ENCODE measurements at regions not wholly inside any gene's neighbourhood (a gene's known extent, or its start where the extent isn't known, plus 50 kb on each side); places are given as distances from the start of the nearest gene placed in this dataset.
"Not testable (repeated sequence)": the region's sequence is repeated elsewhere in the genome, so short reads cannot be mapped to it uniquely, and the experiment has no call there.

DNA sequence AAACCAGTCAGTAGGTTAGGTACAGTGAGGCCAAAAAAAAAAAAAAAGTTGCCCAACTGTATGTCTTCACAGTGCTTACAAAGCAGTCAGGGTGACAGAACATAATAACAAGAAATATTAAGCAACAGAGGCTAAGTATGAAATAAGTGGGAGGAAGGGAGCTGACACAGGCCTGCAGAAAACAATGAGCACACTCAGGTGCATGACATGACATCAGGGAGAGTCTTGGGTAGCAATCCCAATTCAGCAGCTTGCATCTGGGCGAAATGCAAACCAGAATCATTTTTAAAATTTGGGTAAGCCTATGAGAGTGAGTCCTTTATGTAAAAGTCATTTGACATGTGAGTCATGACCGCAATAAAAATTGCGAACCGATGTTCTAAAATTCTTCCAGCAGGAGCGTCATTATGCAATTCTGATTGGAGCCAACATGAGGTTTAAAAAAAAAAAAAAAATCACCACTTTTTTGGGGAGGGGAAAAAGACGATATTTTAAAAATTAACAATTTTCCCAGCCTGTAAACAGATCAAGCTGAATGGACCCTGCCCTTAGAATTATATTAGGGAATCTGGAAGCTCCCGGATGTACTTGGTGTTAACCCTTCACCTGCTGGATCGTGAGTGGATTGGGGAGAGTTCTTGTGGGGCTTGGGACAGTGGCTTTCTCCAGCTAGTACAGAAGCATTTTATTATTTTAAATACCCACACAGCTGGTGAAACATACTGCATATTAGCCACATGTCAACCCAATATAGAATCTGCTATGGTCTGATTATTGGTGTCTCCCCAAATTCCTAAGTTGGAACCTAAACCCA is 127.9 kb downstream of the NPIPB5 start:
- peaks cover 8% of the 10 kb centered on the region for H3K27me3 ChIP-seq (ENCODE audit: control insufficient read depth, insufficient read depth, low read length)
- no peak overlapping the region for H3K4me2 ChIP-seq (ENCODE audit: extremely low read depth, insufficient read depth, low read length)
- no peak overlapping the region for H3K9ac ChIP-seq (ENCODE audit: insufficient read depth, low read length)
- H2AFZ ChIP-seq (ENCODE audit: low read length) = no peak overlapping the region
- no peak overlapping the region for H3K27ac ChIP-seq (ENCODE audit: insufficient read depth, low read length)
- no peaks in the 10 kb centered on the region for H3K79me2 ChIP-seq (ENCODE audit: control insufficient read depth, insufficient read depth, low read length)
- no peaks in the 10 kb centered on the region for H4K20me1 ChIP-seq (ENCODE audit: control insufficient read depth, extremely low read depth, insufficient read depth, low read length)
- H3K9me3 ChIP-seq (ENCODE audit: control insufficient read depth, insufficient read depth, low read depth, low read length) = no peaks in the 10 kb centered on the region
- no peak overlapping the region for H3K4me3 ChIP-seq (replicated peaks in 1 of 4; ENCODE audit: control extremely low read depth in 1 of 4, insufficient read depth in 1 of 4, low read depth in 3 of 4, low read length in 4 of 4)
- H3K36me3 ChIP-seq (ENCODE audit: control insufficient read depth, insufficient read depth, low read length) = no peaks in the 10 kb centered on the region
- peak in 1 of 2 donors; percentile 22 for DNase-seq (ENCODE audit: low read depth in 2 of 2)
- no peak for TF ChIP-seq EZH2 (IDR thresholded peaks at IDR 0.05; ENCODE audit: low read length, missing control alignments)
- TF ChIP-seq, protein P1, sequence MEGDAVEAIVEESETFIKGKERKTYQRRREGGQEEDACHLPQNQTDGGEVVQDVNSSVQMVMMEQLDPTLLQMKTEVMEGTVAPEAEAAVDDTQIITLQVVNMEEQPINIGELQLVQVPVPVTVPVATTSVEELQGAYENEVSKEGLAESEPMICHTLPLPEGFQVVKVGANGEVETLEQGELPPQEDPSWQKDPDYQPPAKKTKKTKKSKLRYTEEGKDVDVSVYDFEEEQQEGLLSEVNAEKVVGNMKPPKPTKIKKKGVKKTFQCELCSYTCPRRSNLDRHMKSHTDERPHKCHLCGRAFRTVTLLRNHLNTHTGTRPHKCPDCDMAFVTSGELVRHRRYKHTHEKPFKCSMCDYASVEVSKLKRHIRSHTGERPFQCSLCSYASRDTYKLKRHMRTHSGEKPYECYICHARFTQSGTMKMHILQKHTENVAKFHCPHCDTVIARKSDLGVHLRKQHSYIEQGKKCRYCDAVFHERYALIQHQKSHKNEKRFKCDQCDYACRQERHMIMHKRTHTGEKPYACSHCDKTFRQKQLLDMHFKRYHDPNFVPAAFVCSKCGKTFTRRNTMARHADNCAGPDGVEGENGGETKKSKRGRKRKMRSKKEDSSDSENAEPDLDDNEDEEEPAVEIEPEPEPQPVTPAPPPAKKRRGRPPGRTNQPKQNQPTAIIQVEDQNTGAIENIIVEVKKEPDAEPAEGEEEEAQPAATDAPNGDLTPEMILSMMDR (conservative IDR thresholded peaks at IDR 0.05 in 1 of 2, IDR thresholded peaks at IDR 0.05 in 1 of 2; ENCODE audit: low read depth in 1 of 2, low read length in 2 of 2) = no peak
- H3K4me1 ChIP-seq (ENCODE audit: control insufficient read depth, extremely low read depth, insufficient read depth, low read length) = no peaks in the 10 kb centered on the region

- no peaks in the 10 kb centered on the region for H3K4me1 ChIP-seq (ENCODE audit: control insufficient read depth, extremely low read depth, insufficient read depth, low read length)
- no peak overlapping the region for H3K27ac ChIP-seq (ENCODE audit: insufficient read depth, low read length)
- H3K4me2 ChIP-seq (ENCODE audit: extremely low read depth, insufficient read depth, low read length) = no peak overlapping the region
- no peak for TF ChIP-seq EZH2 (IDR thresholded peaks at IDR 0.05; ENCODE audit: low read length, missing control alignments)
- TF ChIP-seq, protein P1 (conservative IDR thresholded peaks at IDR 0.05 in 1 of 2, IDR thresholded peaks at IDR 0.05 in 1 of 2; ENCODE audit: low read depth in 1 of 2, low read length in 2 of 2) = no peak
- H3K9me3 ChIP-seq (ENCODE audit: control insufficient read depth, insufficient read depth, low read depth, low read length) = no peaks in the 10 kb centered on the region
- H3K4me3 ChIP-seq (replicated peaks in 1 of 4; ENCODE audit: control extremely low read depth in 1 of 4, insufficient read depth in 1 of 4, low read depth in 3 of 4, low read length in 4 of 4) = no peak overlapping the region
- DNase-seq (ENCODE audit: low read depth in 2 of 2) = peak; percentile 34 to 51
- peaks cover 12% of the 10 kb centered on the region for H3K27me3 ChIP-seq (ENCODE audit: control insufficient read depth, insufficient read depth, low read length)
- H3K79me2 ChIP-seq (ENCODE audit: control insufficient read depth, insufficient read depth, low read length) = no peaks in the 10 kb centered on the region
- H3K9ac ChIP-seq (ENCODE audit: insufficient read depth, low read length) = no peak overlapping the region
- H3K36me3 ChIP-seq (ENCODE audit: control insufficient read depth, insufficient read depth, low read length) = no peaks in the 10 kb centered on the region
- no peaks in the 10 kb centered on the region for H4K20me1 ChIP-seq (ENCODE audit: control insufficient read depth, extremely low read depth, insufficient read depth, low read length)
- no peak overlapping the region for H2AFZ ChIP-seq (ENCODE audit: low read length)
Measured at GRCh38 chr16:22641131-22641628, 130.5 kb downstream of the NPIPB5 start.

DNA sequence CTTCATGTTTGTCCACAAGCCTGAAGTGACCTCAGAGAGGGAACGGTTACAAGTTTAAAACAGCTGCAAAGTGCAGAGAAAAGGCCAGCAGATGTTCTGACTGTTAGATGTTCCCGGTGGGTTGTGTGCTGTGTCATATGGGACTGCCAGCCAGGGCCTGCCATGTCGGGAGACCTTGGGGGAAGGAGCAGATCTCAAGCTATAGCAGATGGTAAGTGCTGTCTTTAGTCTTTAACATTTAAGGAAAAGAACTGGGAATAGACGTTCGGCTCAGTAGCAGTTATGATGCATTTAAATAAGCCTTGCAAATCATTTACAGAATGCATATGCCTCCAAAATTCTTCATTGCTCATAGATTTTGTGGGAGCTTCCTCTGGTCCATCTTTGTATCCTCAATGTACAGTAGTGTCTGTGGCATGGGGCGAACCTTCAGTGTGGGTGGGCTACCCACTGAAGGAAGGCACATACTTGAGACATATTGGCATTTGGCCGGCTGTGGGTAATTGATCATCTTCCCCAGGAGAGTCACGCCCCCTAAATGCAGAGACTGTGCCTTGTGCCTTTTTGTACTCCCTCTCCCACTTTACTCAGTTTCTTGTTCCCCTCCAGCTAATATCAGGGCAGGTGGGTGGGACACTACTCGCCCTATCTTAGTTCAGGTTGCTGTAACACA is 131.9 kb downstream of the NPIPB5 start:
- peaks cover 12% of the 10 kb centered on the region for H3K27me3 ChIP-seq (ENCODE audit: control insufficient read depth, insufficient read depth, low read length)
- no peak overlapping the region for H3K4me2 ChIP-seq (ENCODE audit: extremely low read depth, insufficient read depth, low read length)
- no peaks in the 10 kb centered on the region for H3K36me3 ChIP-seq (ENCODE audit: control insufficient read depth, insufficient read depth, low read length)
- no peak overlapping the region for H3K27ac ChIP-seq (ENCODE audit: insufficient read depth, low read length)
- no peaks in the 10 kb centered on the region for H4K20me1 ChIP-seq (ENCODE audit: control insufficient read depth, extremely low read depth, insufficient read depth, low read length)
- no peak overlapping the region for H2AFZ ChIP-seq (ENCODE audit: low read length)
- no peaks in the 10 kb centered on the region for H3K79me2 ChIP-seq (ENCODE audit: control insufficient read depth, insufficient read depth, low read length)
- no peak for DNase-seq (ENCODE audit: low read depth in 2 of 2)
- no peaks in the 10 kb centered on the region for H3K9me3 ChIP-seq (ENCODE audit: control insufficient read depth, insufficient read depth, low read depth, low read length)
- H3K4me3 ChIP-seq (replicated peaks in 1 of 4; ENCODE audit: control extremely low read depth in 1 of 4, insufficient read depth in 1 of 4, low read depth in 3 of 4, low read length in 4 of 4) = no peak overlapping the region
- H3K4me1 ChIP-seq (ENCODE audit: control insufficient read depth, extremely low read depth, insufficient read depth, low read length) = no peaks in the 10 kb centered on the region
- H3K9ac ChIP-seq (ENCODE audit: insufficient read depth, low read length) = no peak overlapping the region
- TF ChIP-seq, protein P1 (conservative IDR thresholded peaks at IDR 0.05 in 1 of 2, IDR thresholded peaks at IDR 0.05 in 1 of 2; ENCODE audit: low read depth in 1 of 2, low read length in 2 of 2) = no peak
- no peak for TF ChIP-seq EZH2 (IDR thresholded peaks at IDR 0.05; ENCODE audit: low read length, missing control alignments)

- not testable (repeated sequence) for H3K4me2 ChIP-seq (ENCODE audit: extremely low read depth, insufficient read depth, low read length); H3K79me2 ChIP-seq (ENCODE audit: control insufficient read depth, insufficient read depth, low read length); H3K9ac ChIP-seq (ENCODE audit: insufficient read depth, low read length); H3K36me3 ChIP-seq (ENCODE audit: control insufficient read depth, insufficient read depth, low read length); H2AFZ ChIP-seq (ENCODE audit: low read length); H3K4me1 ChIP-seq (ENCODE audit: control insufficient read depth, extremely low read depth, insufficient read depth, low read length); H3K27ac ChIP-seq (ENCODE audit: insufficient read depth, low read length); DNase-seq (ENCODE audit: low read depth in 2 of 2); H3K9me3 ChIP-seq (ENCODE audit: control insufficient read depth, insufficient read depth, low read depth, low read length); H3K4me3 ChIP-seq (replicated peaks in 1 of 4; ENCODE audit: control extremely low read depth in 1 of 4, insufficient read depth in 1 of 4, low read depth in 3 of 4, low read length in 4 of 4); H4K20me1 ChIP-seq (ENCODE audit: control insufficient read depth, extremely low read depth, insufficient read depth, low read length)
- H3K27me3 ChIP-seq (ENCODE audit: control insufficient read depth, insufficient read depth, low read length) = peaks cover 14% of the 10 kb centered on the region
Measured at GRCh38 chr16:22643203-22643602, 132.5 kb downstream of the NPIPB5 start.
